Activated B cell treated with CpG ODN at 0.5 μM for 24 hours (primary cell): ENCODE measurements at regions not wholly inside any gene's neighbourhood (a gene's known extent, or its start where the extent isn't known, plus 50 kb on each side); places are given as distances from the start of the nearest gene placed in this dataset.

Source experiments
- ATAC-seq: fragments of 200-7000 bp; cut with Tn5 transposase; one replicate; pipeline ENCODE4 v1.10.0; 2021; ENCODE audit warnings: low read depth, mild to moderate bottlenecking, moderate library complexity
- CTCF ChIA-PET: fragments of 350-600 bp; sonication (Branson Sonifier 250); formaldehyde crosslinking; loops from one replicate; lab custom pipeline; 2021; ENCODE audit warnings: antibody characterized with exemption; lab: Charles Lee
- POLR2A ChIA-PET: fragments of 350-600 bp; sonication (Branson Sonifier 250); formaldehyde crosslinking; loops from one replicate; lab custom pipeline; 2021; ENCODE audit warnings: antibody characterized with exemption; lab: Charles Lee
- DNase-seq: peaks from one replicate; pipeline ENCODE4 v3.0.0; 2022
- H3K27ac Mint-ChIP-seq: one replicate; pipeline ENCODE4 v1.8.0; 2020; ENCODE audit warnings: mixed read lengths
- H3K27me3 Mint-ChIP-seq: one replicate; pipeline ENCODE4 v1.8.0; 2021; ENCODE audit warnings: mixed read lengths
- H3K36me3 Mint-ChIP-seq: one replicate; pipeline ENCODE4 v1.8.0; 2021; ENCODE audit warnings: low read depth, mixed read lengths
- H3K4me1 Mint-ChIP-seq: one replicate; pipeline ENCODE4 v1.8.0; 2021; ENCODE audit warnings: mixed read lengths
- H3K4me3 Mint-ChIP-seq: one replicate; pipeline ENCODE4 v1.8.0; 2020; ENCODE audit warnings: mild to moderate bottlenecking, mixed read lengths
- H3K9me3 Mint-ChIP-seq: one replicate; pipeline ENCODE4 v1.8.0; 2020; ENCODE audit warnings: mixed read lengths
- intact Hi-C: fragments of 100-400 bp; cut with micrococcal nuclease; formaldehyde crosslinking; loops from one replicate; pipeline ENCODE4 v1.15.1; 2024
- TF ChIP-seq, protein P1 (sequence below): fragments of 200-600 bp; IDR thresholded peaks from one replicate; pipeline ENCODE4 v1.8.0; 2022; ENCODE audit warnings: antibody characterized with exemption, mild to moderate bottlenecking

DNA sequence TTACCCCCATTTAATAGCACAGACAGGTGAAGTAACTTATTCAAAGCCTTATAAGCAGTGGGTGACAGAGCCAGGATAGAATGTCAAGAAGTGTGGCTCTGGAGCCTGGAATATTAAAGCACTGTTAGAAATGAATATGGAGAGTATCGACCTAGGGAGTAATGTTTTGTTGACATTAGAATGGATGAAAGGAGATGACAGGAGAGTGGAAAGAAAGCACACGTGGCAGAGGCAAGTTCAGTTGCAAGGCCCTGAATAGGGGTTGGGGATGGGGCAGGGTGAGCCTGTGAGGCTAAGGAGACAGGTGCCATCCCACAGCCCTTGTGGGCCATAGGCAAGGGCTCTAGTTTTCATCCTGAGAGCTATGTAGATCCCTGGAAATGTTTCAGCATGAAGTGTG, 125.5 kb upstream of the PLXNA2 start:
- no peak overlapping the region for H3K4me3 Mint-ChIP-seq

DNA sequence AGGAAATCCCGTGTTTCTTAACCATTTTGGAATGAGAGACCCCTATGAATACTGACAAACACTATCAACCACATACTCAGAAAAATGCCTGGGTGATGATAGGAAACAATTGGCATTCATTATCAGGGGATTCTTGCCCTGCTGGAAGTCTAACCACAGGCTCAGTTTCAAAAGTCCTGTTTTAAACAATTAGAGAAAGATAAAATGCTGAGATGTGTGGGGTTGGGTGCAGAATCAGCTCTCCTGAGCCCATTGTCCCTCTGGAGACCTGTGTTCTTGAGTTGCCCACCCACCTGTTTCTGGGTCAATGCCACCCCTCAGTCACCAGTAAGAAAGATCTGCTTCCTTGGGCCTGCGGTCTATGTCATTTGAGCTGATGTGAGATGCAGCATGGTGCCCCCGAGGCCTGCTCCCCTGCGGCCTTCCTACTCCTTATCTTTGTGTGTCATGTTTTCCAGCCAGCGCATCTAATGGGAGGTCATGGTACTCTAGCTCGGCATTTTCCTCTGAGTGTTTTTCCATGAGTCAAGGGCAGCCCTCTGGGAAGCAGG, 130.3 kb upstream of the PLXNA2 start:
- CTCF ChIA-PET = no interaction called here
- POLR2A ChIA-PET = no interaction called here
- Mint-ChIP-seq H3K4me1 (no peaks in the 10 kb centered on the region), H3K9me3 (no peaks in the 10 kb centered on the region), H3K27me3 (peaks cover 5% of the 10 kb centered on the region), H3K4me3 (no peak overlapping the region), H3K27ac (no peak overlapping the region), H3K36me3 (no peaks in the 10 kb centered on the region)
- TF ChIP-seq, protein P1, sequence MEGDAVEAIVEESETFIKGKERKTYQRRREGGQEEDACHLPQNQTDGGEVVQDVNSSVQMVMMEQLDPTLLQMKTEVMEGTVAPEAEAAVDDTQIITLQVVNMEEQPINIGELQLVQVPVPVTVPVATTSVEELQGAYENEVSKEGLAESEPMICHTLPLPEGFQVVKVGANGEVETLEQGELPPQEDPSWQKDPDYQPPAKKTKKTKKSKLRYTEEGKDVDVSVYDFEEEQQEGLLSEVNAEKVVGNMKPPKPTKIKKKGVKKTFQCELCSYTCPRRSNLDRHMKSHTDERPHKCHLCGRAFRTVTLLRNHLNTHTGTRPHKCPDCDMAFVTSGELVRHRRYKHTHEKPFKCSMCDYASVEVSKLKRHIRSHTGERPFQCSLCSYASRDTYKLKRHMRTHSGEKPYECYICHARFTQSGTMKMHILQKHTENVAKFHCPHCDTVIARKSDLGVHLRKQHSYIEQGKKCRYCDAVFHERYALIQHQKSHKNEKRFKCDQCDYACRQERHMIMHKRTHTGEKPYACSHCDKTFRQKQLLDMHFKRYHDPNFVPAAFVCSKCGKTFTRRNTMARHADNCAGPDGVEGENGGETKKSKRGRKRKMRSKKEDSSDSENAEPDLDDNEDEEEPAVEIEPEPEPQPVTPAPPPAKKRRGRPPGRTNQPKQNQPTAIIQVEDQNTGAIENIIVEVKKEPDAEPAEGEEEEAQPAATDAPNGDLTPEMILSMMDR = no peak
- DNase-seq (no peak), ATAC-seq (no peak)
- intact Hi-C loops = no loop called here

More for the DNA sequence above, 125.5 kb upstream of the PLXNA2 start:
- ATAC-seq = no peak
- ChIA-PET CTCF (no interaction called here), POLR2A (no interaction called here)
- Mint-ChIP-seq H3K27me3 (peaks cover 9% of the 10 kb centered on the region), H3K4me1 (peaks cover 9% of the 10 kb centered on the region), H3K9me3 (no peaks in the 10 kb centered on the region), H3K36me3 (no peaks in the 10 kb centered on the region), H3K27ac (no peak overlapping the region)
- intact Hi-C loops = no loop called here
- DNase-seq = no peak
- TF ChIP-seq, protein P1 = no peak

DNA sequence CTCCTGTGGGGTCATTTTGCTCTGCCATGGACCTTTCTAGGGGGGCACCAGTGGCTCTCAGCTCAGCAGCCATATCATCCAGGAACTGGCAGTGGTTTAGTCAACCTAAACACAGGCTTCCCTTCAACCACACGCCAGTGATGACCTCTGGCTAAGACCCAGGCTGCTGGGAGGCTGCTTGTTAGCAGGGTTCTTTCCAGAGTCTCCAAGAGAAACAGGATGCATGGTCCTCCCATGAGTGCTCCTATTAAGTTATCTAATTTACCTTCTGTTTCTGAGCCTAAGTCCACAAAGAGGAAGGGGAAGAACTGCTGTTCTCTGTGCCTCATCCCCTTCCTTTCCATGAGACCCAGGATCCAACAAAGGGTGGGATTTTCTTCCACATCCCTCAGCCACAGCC, 137.3 kb upstream of the PLXNA2 start:
- CTCF ChIA-PET = no interaction called here

DNA sequence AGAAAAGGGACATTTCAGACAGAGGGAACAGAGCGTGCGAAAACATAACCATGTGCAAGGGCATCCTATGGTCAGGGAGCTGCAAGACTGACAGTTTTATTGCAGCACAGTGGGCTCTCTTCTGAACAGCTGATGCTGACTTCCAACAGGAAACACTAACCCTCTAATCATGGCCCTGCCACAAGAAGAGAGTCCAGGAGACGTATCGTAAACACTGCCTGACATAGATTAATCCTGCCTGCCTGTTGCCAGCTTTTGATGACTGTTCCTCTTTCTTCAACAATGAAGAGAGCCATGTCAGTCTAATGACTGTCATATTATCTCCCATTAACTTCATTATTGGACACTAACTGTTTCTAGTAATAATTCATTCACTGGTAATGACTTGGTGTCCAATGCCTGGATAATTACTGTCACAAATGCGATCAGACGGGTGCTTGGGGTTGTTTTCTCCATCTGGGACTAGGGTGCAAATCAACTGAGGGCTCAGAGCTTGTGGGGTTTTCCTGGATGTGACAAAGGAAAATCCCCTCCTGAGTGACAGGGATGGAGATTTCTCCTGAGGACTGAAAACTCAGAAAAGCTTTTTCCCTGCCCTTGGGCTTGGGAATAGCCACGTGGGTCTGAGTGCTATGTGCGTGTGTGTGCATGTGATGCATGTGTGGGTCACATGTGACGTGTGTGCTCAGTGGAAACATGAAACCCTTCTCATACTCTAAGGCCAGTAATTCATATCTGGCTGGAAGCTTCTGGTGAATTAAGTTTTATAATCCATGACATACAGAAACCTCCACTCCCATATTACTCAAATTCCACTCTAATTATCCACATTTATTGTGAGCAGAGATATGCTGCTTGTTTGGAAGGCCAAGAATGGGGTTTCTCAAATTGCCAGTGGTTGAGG, 144.0 kb upstream of the PLXNA2 start:
- intact Hi-C loops = no loop called here
- Mint-ChIP-seq H3K9me3 (no peaks in the 10 kb centered on the region), H3K27me3 (no peaks in the 10 kb centered on the region), H3K4me3 (no peak overlapping the region), H3K4me1 (no peaks in the 10 kb centered on the region), H3K27ac (no peak overlapping the region), H3K36me3 (no peaks in the 10 kb centered on the region)
- ATAC-seq = no peak
- TF ChIP-seq, protein P1 = no peak
- ChIA-PET CTCF (no interaction called here), POLR2A (no interaction called here)
- no peak for DNase-seq

More for the DNA sequence above, 137.3 kb upstream of the PLXNA2 start:
- Mint-ChIP-seq H3K9me3 (no peaks in the 10 kb centered on the region), H3K4me3 (no peak overlapping the region), H3K27me3 (peaks cover 5% of the 10 kb centered on the region), H3K27ac (no peak overlapping the region), H3K4me1 (no peaks in the 10 kb centered on the region), H3K36me3 (no peaks in the 10 kb centered on the region)
- no peak for ATAC-seq
- TF ChIP-seq, protein P1 = no peak
- intact Hi-C loops = no loop called here
- no peak for DNase-seq
- POLR2A ChIA-PET = no interaction called here

DNA sequence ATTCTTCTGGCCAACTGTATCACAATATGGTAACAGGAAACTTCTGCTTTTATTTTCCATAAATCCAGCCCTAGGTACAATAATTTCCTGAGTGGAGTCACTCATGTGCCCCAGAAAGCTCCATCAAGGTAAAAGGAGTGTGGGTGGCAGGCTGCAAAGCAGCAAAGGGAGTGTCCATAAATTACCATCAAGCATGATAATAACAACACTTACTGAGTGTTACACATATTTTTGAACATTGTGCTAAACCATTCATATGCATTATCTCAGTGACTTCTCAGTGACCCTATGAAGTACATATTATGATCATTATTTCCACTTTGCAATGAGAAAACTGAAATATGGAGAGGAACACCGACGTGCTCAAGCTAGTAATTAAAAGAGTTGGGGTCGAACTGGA, 149.2 kb upstream of the PLXNA2 start:
- POLR2A ChIA-PET = no interaction called here
- TF ChIP-seq, protein P1 = no peak
- ATAC-seq = no peak
- Mint-ChIP-seq H3K36me3 (no peaks in the 10 kb centered on the region), H3K27me3 (no peaks in the 10 kb centered on the region), H3K4me1 (no peaks in the 10 kb centered on the region), H3K9me3 (no peaks in the 10 kb centered on the region), H3K27ac (no peak overlapping the region), H3K4me3 (no peak overlapping the region)
- intact Hi-C loops = no loop called here
- CTCF ChIA-PET = no interaction called here
- no peak for DNase-seq
